ENCODE measurements at regions not wholly inside any gene's neighbourhood (a gene's known extent, or its start where the extent isn't known, plus 50 kb on each side); places are given as distances from the start of the nearest gene placed in this dataset.

DNA sequence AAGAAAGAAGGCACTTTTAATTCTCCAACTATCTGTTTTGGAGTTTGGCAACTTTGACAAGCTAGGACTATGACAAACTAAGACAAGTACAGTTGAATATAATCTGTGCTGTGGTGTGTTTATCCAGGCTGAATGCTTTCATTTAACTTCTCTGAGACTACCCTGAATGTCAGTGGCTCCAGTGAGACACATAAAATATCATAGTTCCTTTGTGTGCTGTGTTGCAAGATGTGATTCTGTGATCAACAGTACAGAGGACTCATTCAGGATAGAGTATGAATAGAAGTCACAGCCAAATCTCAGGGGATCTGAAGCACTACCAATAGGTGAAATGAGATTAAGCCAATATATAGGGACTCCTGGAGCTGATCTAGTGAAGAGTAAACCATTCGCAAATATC is 876.9 kb upstream of the FBXO33 start:
- TF ChIP-seq, protein P1, sequence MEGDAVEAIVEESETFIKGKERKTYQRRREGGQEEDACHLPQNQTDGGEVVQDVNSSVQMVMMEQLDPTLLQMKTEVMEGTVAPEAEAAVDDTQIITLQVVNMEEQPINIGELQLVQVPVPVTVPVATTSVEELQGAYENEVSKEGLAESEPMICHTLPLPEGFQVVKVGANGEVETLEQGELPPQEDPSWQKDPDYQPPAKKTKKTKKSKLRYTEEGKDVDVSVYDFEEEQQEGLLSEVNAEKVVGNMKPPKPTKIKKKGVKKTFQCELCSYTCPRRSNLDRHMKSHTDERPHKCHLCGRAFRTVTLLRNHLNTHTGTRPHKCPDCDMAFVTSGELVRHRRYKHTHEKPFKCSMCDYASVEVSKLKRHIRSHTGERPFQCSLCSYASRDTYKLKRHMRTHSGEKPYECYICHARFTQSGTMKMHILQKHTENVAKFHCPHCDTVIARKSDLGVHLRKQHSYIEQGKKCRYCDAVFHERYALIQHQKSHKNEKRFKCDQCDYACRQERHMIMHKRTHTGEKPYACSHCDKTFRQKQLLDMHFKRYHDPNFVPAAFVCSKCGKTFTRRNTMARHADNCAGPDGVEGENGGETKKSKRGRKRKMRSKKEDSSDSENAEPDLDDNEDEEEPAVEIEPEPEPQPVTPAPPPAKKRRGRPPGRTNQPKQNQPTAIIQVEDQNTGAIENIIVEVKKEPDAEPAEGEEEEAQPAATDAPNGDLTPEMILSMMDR (IDR thresholded peaks at IDR 0.05 in 8 of 11, conservative IDR thresholded peaks at IDR 0.05 in 3 of 11) = no peak
- no peak for TF ChIP-seq POLR2AphosphoS5 (IDR thresholded peaks at IDR 0.05)
- TF ChIP-seq POLR2A (IDR thresholded peaks at IDR 0.05) = no peak
- 87 to 98% (median 91%) methylated on average over 1 of the region's 1 CpG for WGBS, 5 donors
- intact Hi-C loops (cut with DNase I; ENCODE audit: low total_unique reads) = no loop called here

DNA sequence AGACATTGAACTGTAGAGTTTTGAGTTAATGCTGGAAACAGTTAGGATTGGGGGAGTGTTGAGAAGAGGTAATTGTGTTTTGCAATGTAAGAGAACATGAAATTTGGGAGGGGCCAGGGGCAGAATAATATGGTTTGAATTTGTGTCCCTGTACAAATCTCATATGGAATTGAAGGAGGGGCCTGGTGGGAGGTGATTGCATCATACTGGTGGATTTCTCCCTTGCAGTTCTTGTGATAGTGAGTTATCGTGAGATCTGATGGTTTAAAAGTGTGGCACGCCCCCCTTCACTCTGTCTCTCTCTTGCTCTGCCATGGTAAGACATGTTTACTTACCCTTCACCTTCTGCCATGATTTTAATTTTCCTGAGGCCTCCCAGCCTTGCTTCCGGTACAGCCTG is 876.0 kb upstream of the FBXO33 start:
- H3K4me3 ChIP-seq = no peak overlapping the region
- H3K9me3 ChIP-seq = peaks cover 0 to 17% (median 0%) of the 10 kb centered on the region in 8 donors
- intact Hi-C loops (cut with DNase I; ENCODE audit: low total_unique reads) = no loop called here
- 70 to 84% (median 78%) methylated on average over 3 of the region's 3 CpGs for WGBS, 5 donors
- no peaks in the 10 kb centered on the region for H3K36me3 ChIP-seq
- DNase-seq = no peak
- no peaks in the 10 kb centered on the region for H3K4me1 ChIP-seq
- no peaks in the 10 kb centered on the region for H3K27me3 ChIP-seq (replicated peaks in 1 of 7)
- TF ChIP-seq POLR2AphosphoS5 (IDR thresholded peaks at IDR 0.05) (no peak), POLR2A (IDR thresholded peaks at IDR 0.05) (no peak)
- TF ChIP-seq, protein P1 (IDR thresholded peaks at IDR 0.05 in 8 of 11, conservative IDR thresholded peaks at IDR 0.05 in 3 of 11) = no peak
- H3K27ac ChIP-seq = no peak overlapping the region

More for the DNA sequence above, 876.9 kb upstream of the FBXO33 start:
- Histone ChIP-seq H3K36me3 (no peaks in the 10 kb centered on the region), H3K27ac (no peak overlapping the region), H3K27me3 (replicated peaks in 1 of 7) (no peaks in the 10 kb centered on the region), H3K9me3 (peaks cover 0 to 17% (median 0%) of the 10 kb centered on the region in 8 donors), H3K4me1 (no peaks in the 10 kb centered on the region), H3K4me3 (no peak overlapping the region)
- no peak for DNase-seq

DNA sequence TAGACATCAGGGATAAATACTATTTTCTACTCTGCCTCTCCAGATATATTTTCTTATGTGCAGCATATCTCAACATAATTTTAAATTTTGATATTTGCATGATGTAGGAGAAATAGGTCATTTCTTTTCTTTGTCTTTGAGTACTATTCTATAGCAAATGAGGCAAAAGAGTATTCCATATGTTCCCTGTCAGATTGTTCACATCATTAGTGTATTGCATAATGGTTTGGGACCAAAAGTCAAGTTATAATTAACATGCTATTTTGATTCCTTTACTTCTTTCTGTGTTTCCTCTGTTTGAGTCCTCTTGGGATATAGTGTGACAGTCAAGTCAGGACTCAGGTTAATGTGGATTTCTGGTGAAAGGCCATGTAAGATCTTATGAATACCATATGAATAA is 864.6 kb upstream of the FBXO33 start:
- intact Hi-C loops (cut with DNase I; ENCODE audit: low total_unique reads) = no loop called here
- Histone ChIP-seq H3K36me3 (no peaks in the 10 kb centered on the region), H3K9me3 (peaks cover 0 to 26% (median 10%) of the 10 kb centered on the region in 8 donors), H3K27ac (no peak overlapping the region), H3K4me3 (no peak overlapping the region), H3K27me3 (replicated peaks in 1 of 7) (no peaks in the 10 kb centered on the region), H3K4me1 (no peaks in the 10 kb centered on the region)
- TF ChIP-seq POLR2AphosphoS5 (IDR thresholded peaks at IDR 0.05) = no peak
- no peak for TF ChIP-seq POLR2A (IDR thresholded peaks at IDR 0.05)
- TF ChIP-seq, protein P1 (IDR thresholded peaks at IDR 0.05 in 8 of 11, conservative IDR thresholded peaks at IDR 0.05 in 3 of 11) = no peak
- no peak for DNase-seq

DNA sequence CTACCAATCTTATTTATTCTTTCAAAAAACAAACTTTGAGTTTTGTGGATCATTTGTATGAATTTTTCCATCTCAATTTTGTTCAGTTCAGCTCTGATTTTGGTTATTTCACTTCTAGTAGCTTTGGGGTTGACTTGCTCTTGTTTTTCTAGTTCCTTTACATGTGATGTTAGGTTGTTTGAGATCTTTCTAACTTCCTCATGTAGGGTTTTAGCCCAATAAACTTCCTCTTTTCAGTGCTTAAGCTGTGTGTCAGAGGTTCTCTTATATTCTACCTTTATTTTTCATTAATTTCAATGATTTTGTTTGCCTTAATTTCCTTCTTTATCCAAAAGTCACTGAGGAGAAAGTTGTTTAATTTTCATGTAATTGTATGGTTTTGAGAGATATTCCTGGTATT is 860.4 kb upstream of the FBXO33 start:
- H3K4me3 ChIP-seq = no peak overlapping the region
- no peaks in the 10 kb centered on the region for H3K27me3 ChIP-seq (replicated peaks in 1 of 7)
- peaks cover 0 to 40% (median 16%) of the 10 kb centered on the region in 8 donors for H3K9me3 ChIP-seq
- no peaks in the 10 kb centered on the region for H3K4me1 ChIP-seq
- DNase-seq = no peak
- peak overlapping the region in 3 of 8 donors; percentile 23 to 51 (median 45) for H3K27ac ChIP-seq
- intact Hi-C loops (cut with DNase I; ENCODE audit: low total_unique reads) = no loop called here
- H3K36me3 ChIP-seq = no peaks in the 10 kb centered on the region
- TF ChIP-seq POLR2A (IDR thresholded peaks at IDR 0.05) (no peak), POLR2AphosphoS5 (IDR thresholded peaks at IDR 0.05) (no peak)
- TF ChIP-seq, protein P1 (IDR thresholded peaks at IDR 0.05 in 8 of 11, conservative IDR thresholded peaks at IDR 0.05 in 3 of 11) = no peak
